Neuronal stem cell (in vitro differentiated cells): ENCODE measurements at regions not wholly inside any gene's neighbourhood (a gene's known extent, or its start where the extent isn't known, plus 50 kb on each side); places are given as distances from the start of the nearest gene placed in this dataset.

Experiments used
- DNase-seq: peaks from one replicate; pipeline ENCODE4 v3.0.0-alpha.2; 2013; ENCODE audit warnings: low spot score
- H2AFZ ChIP-seq: one replicate; pipeline ENCODE4 v1.6.1; 2013; ENCODE audit warnings: mild to moderate bottlenecking, low read length, inconsistent platforms
- H2AK5ac ChIP-seq: 2 replicates; pipeline ENCODE4 v1.6.1; 2013; ENCODE audit warnings: low read depth, mild to moderate bottlenecking, inconsistent platforms, low read length, moderate library complexity, mixed read lengths
- H2BK120ac ChIP-seq: 2 replicates; pipeline ENCODE4 v1.6.1; 2013; ENCODE audit warnings: low read depth, mild to moderate bottlenecking, inconsistent platforms, low read length, moderate library complexity, mixed read lengths
- H2BK12ac ChIP-seq: one replicate; pipeline ENCODE4 v1.6.1; 2013; ENCODE audit warnings: low read length, inconsistent platforms
- H2BK15ac ChIP-seq: 2 replicates; pipeline ENCODE4 v1.6.1; 2013; ENCODE audit warnings: mild to moderate bottlenecking, low read length, inconsistent platforms, mixed read lengths
- H2BK5ac ChIP-seq: one replicate; pipeline ENCODE4 v1.6.1; 2013; ENCODE audit warnings: inconsistent platforms, mild to moderate bottlenecking, low read length, moderate library complexity
- H3K14ac ChIP-seq: one replicate; pipeline ENCODE4 v1.6.1; 2013; ENCODE audit warnings: low read length, inconsistent platforms
- H3K18ac ChIP-seq: 2 replicates; pipeline ENCODE4 v1.6.1; 2013; ENCODE audit warnings: low read length, inconsistent platforms
- H3K23ac ChIP-seq: 2 replicates; pipeline ENCODE4 v1.6.1; 2013; ENCODE audit warnings: low read depth, mild to moderate bottlenecking, mixed read lengths, low read length, inconsistent platforms; ENCODE audit not compliant: poor library complexity
- H3K27ac ChIP-seq: replicated peaks from 3 replicates; pipeline ENCODE4 v1.5.1; 2013; ENCODE audit warnings: low read length, inconsistent platforms
- H3K27me3 ChIP-seq, 3 experiments: 2 replicates each; pipeline ENCODE4 v1.6.1; 2013; ENCODE audit warnings: low read length in 3 of 3, mild to moderate bottlenecking in 2 of 3, inconsistent platforms in 1 of 3, low read depth in 1 of 3, mixed read lengths in 1 of 3, moderate library complexity in 1 of 3; ENCODE audit not compliant: control insufficient read depth in 3 of 3, insufficient read depth in 3 of 3
- H3K36me3 ChIP-seq, 2 donors: replicated peaks in 1 of 2; 2 replicates each; pipeline ENCODE4 v1.6.1; 2013; ENCODE audit warnings: low read length in 2 of 2; ENCODE audit not compliant: control insufficient read depth in 2 of 2, insufficient read depth in 2 of 2
- H3K4ac ChIP-seq: 2 replicates; pipeline ENCODE4 v1.6.1; 2013; ENCODE audit warnings: inconsistent platforms, mild to moderate bottlenecking, low read length, moderate library complexity
- H3K4me1 ChIP-seq, 2 donors: 1 replicate in 1 of 2; 2 replicates in 1 of 2; pipeline ENCODE4 v1.6.1; 2013; ENCODE audit warnings: low read length in 2 of 2, low read depth in 1 of 2; ENCODE audit not compliant: control insufficient read depth in 2 of 2, insufficient read depth in 1 of 2
- H3K4me2 ChIP-seq: one replicate; pipeline ENCODE4 v1.6.1; 2013; ENCODE audit warnings: mild to moderate bottlenecking, low read length, inconsistent platforms; ENCODE audit not compliant: insufficient read depth, poor library complexity, severe bottlenecking
- H3K4me3 ChIP-seq, 2 donors: 2 replicates each; pipeline ENCODE4 v1.5.1; 2013; ENCODE audit warnings: low read length in 2 of 2, mild to moderate bottlenecking in 2 of 2, inconsistent platforms in 1 of 2, moderate library complexity in 1 of 2
- H3K79me1 ChIP-seq: one replicate; pipeline ENCODE4 v1.6.1; 2013; ENCODE audit warnings: low read depth, mild to moderate bottlenecking, inconsistent platforms, low read length, moderate library complexity
- H3K9ac ChIP-seq: one replicate; pipeline ENCODE4 v1.6.1; 2013; ENCODE audit warnings: mild to moderate bottlenecking, low read depth, low read length, inconsistent platforms; ENCODE audit not compliant: poor library complexity
- H3K9me3 ChIP-seq, 2 donors: replicated peaks in 1 of 2; 2 replicates each; pipeline versions ENCODE3 to v1.6.1; 2013; ENCODE audit warnings: low read length in 2 of 2, mild to moderate bottlenecking in 2 of 2, inconsistent platforms in 1 of 2, low read depth in 1 of 2, mixed read lengths in 1 of 2, moderate library complexity in 1 of 2; ENCODE audit not compliant: control insufficient read depth in 2 of 2, insufficient read depth in 1 of 2
- H4K8ac ChIP-seq: one replicate; pipeline ENCODE4 v1.6.1; 2013; ENCODE audit warnings: low read depth, mild to moderate bottlenecking, inconsistent platforms, low read length, moderate library complexity
- H4K91ac ChIP-seq: one replicate; pipeline ENCODE4 v1.6.1; 2013; ENCODE audit warnings: low read length, low read depth, mild to moderate bottlenecking, inconsistent platforms; ENCODE audit not compliant: poor library complexity
- WGBS, 2 donors: extraction: QIAGEN DNeasy Blood & Tissue Kit; methylation state at CpG; one replicate each; pipeline ENCODE4 v1.1.7; 2013; ENCODE audit warnings: missing lambda C conversion rate in 2 of 2, mixed read lengths in 1 of 2; ENCODE audit not compliant: insufficient read length in 2 of 2, insufficient replicate concordance in 1 of 2; ENCODE audit errors: extremely low coverage in 2 of 2; 5-methylcytosine and 5-hydroxymethylcytosine counted together

GRCh38 chr12:68089101-68089500 is 70.4 kb downstream of the IFNG start:
- no peak overlapping the region for H2BK5ac ChIP-seq
- H3K4me1 ChIP-seq = no peaks in the 10 kb centered on the region
- no peak overlapping the region for H2AFZ ChIP-seq
- H3K14ac ChIP-seq = no peak overlapping the region
- no peaks in the 10 kb centered on the region for H3K9me3 ChIP-seq
- H3K9ac ChIP-seq = no peak overlapping the region
- no peak overlapping the region for H3K4me3 ChIP-seq
- no peak overlapping the region for H4K8ac ChIP-seq
- no peaks in the 10 kb centered on the region for H3K27me3 ChIP-seq
- H3K18ac ChIP-seq = no peak overlapping the region
- H4K91ac ChIP-seq = no peak overlapping the region
- WGBS, 2 donors = no CpG with 5 or more reads among the region's 2 CpGs
- no peak overlapping the region for H2BK15ac ChIP-seq
- no peak overlapping the region for H2BK120ac ChIP-seq
- H2AK5ac ChIP-seq = no peak overlapping the region
- no peak overlapping the region for H3K4me2 ChIP-seq
- no peak for DNase-seq
- H3K36me3 ChIP-seq = no peaks in the 10 kb centered on the region
- H3K4ac ChIP-seq = no peak overlapping the region
- H3K79me1 ChIP-seq = no peaks in the 10 kb centered on the region
- no peak overlapping the region for H2BK12ac ChIP-seq
- no peak overlapping the region for H3K23ac ChIP-seq
- H3K27ac ChIP-seq = no peak overlapping the region

GRCh38 chr12:68086019-68086603 is 73.4 kb downstream of the IFNG start:
- H3K27ac ChIP-seq = no peak overlapping the region
- WGBS, 2 donors = no CpG with 5 or more reads among the region's 3 CpGs
- no peak overlapping the region for H3K14ac ChIP-seq
- H2BK12ac ChIP-seq = no peak overlapping the region
- no peak overlapping the region for H3K9ac ChIP-seq
- no peak overlapping the region for H3K4me3 ChIP-seq
- H4K8ac ChIP-seq = no peak overlapping the region
- no peak overlapping the region for H2BK15ac ChIP-seq
- no peaks in the 10 kb centered on the region for H3K27me3 ChIP-seq
- H3K79me1 ChIP-seq = no peaks in the 10 kb centered on the region
- no peak overlapping the region for H4K91ac ChIP-seq
- H3K4ac ChIP-seq = no peak overlapping the region
- DNase-seq = no peak
- H3K23ac ChIP-seq = no peak overlapping the region
- H3K36me3 ChIP-seq = no peaks in the 10 kb centered on the region
- no peak overlapping the region for H2AK5ac ChIP-seq
- H3K4me1 ChIP-seq = peaks cover 0 to 2% of the 10 kb centered on the region in 2 donors
- no peak overlapping the region for H2AFZ ChIP-seq
- H2BK5ac ChIP-seq = no peak overlapping the region
- no peak overlapping the region for H3K4me2 ChIP-seq
- peaks cover 0 to 2% of the 10 kb centered on the region in 2 donors for H3K9me3 ChIP-seq
- no peak overlapping the region for H2BK120ac ChIP-seq
- H3K18ac ChIP-seq = no peak overlapping the region

GRCh38 chr12:68081561-68081960 is 78.0 kb downstream of the IFNG start:
- no CpG with 5 or more reads among the region's 2 CpGs for WGBS, 2 donors

GRCh38 chr12:68080577-68080976 is 79.0 kb downstream of the IFNG start:
- no peak overlapping the region for H2BK120ac ChIP-seq
- H3K36me3 ChIP-seq = no peaks in the 10 kb centered on the region
- peak; percentile 8 for DNase-seq
- H3K79me1 ChIP-seq = no peaks in the 10 kb centered on the region
- peak overlapping the region; percentile 46 for H3K27ac ChIP-seq
- WGBS, 2 donors = no CpG with 5 or more reads among the region's 1 CpG
- H2BK15ac ChIP-seq = no peak overlapping the region
- H4K91ac ChIP-seq = no peak overlapping the region
- no peak overlapping the region for H2BK5ac ChIP-seq
- no peak overlapping the region for H3K9ac ChIP-seq
- no peak overlapping the region for H2BK12ac ChIP-seq
- no peak overlapping the region for H2AFZ ChIP-seq
- peaks cover 0 to 2% of the 10 kb centered on the region in 2 donors for H3K4me1 ChIP-seq
- H3K4me3 ChIP-seq = no peak overlapping the region
- H2AK5ac ChIP-seq = no peak overlapping the region
- H3K4ac ChIP-seq = no peak overlapping the region
- no peak overlapping the region for H3K14ac ChIP-seq
- no peak overlapping the region for H3K23ac ChIP-seq
- no peaks in the 10 kb centered on the region for H3K27me3 ChIP-seq
- H3K9me3 ChIP-seq = peaks cover 0 to 2% of the 10 kb centered on the region in 2 donors
- no peak overlapping the region for H3K18ac ChIP-seq
- H4K8ac ChIP-seq = no peak overlapping the region
- H3K4me2 ChIP-seq = no peak overlapping the region

More at GRCh38 chr12:68081561-68081960, 78.0 kb downstream of the IFNG start:
- no peaks in the 10 kb centered on the region for H3K27me3 ChIP-seq
- no peak overlapping the region for H3K18ac ChIP-seq
- no peak overlapping the region for H2BK12ac ChIP-seq
- H3K36me3 ChIP-seq = no peaks in the 10 kb centered on the region
- H3K4me3 ChIP-seq = no peak overlapping the region
- no peak overlapping the region for H3K4ac ChIP-seq
- H3K23ac ChIP-seq = no peak overlapping the region
- H2AFZ ChIP-seq = no peak overlapping the region
- H2AK5ac ChIP-seq = no peak overlapping the region
- H3K4me1 ChIP-seq = peaks cover 0 to 2% of the 10 kb centered on the region in 2 donors
- H4K91ac ChIP-seq = no peak overlapping the region
- H2BK15ac ChIP-seq = no peak overlapping the region
- no peak for DNase-seq
- H3K27ac ChIP-seq = no peak overlapping the region
- H2BK5ac ChIP-seq = no peak overlapping the region
- no peak overlapping the region for H3K9ac ChIP-seq
- no peak overlapping the region for H4K8ac ChIP-seq
- H3K4me2 ChIP-seq = no peak overlapping the region
- H2BK120ac ChIP-seq = no peak overlapping the region
- peaks cover 0 to 2% of the 10 kb centered on the region in 2 donors for H3K9me3 ChIP-seq
- H3K79me1 ChIP-seq = no peaks in the 10 kb centered on the region
- H3K14ac ChIP-seq = no peak overlapping the region
